ENCODE measurements at regions not wholly inside any gene's neighbourhood (a gene's known extent, or its start where the extent isn't known, plus 50 kb on each side); places are given as distances from the start of the nearest gene placed in this dataset.

DNA sequence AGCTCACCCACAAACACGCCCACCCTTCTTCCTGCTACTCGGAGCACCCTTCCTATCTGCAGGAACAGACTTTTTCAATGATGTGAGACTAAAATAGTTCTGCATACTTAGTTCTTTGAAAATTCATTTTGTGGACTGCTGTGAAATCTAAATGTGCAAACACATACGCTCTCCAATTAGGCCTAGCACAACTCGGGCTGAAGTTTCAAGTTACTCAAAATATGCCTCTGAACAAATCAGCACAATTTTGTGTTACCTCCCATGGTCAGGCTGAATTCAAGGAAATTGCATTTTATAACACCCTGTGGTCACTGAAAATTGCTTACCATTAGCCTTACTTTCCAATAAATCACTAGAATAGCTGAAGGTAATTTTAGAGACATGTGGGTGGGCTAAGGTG lies 323.8 kb upstream of the ADCY2 start:
- intact Hi-C loops (cut with micrococcal nuclease), result no loop called here
- WGBS (ENCODE audit: insufficient coverage), result no CpG with 5 or more reads among the region's 4 CpGs
- Mint-ChIP-seq H3K4me1 (no peaks in the 10 kb centered on the region), H3K4me3 (no peak overlapping the region), H3K36me3 (no peaks in the 10 kb centered on the region), H3K27ac (no peak overlapping the region), H3K9me3 (no peaks in the 10 kb centered on the region), H3K27me3 (ENCODE audit: low read depth in 3 of 3) (peaks cover 1 to 4% (median 2%) of the 10 kb centered on the region in 3 donors)
- no peaks in the 10 kb centered on the region for H3K27me3 ChIP-seq (ENCODE audit: control insufficient read depth in 2 of 2, insufficient read depth in 2 of 2, low read length in 2 of 2)
- H3K4me1 ChIP-seq (ENCODE audit: control insufficient read depth in 1 of 2, insufficient read depth in 2 of 2, low read length in 2 of 2), result no peaks in the 10 kb centered on the region
- no peaks in the 10 kb centered on the region for H3K36me3 ChIP-seq (replicated peaks in 1 of 2; ENCODE audit: control insufficient read depth in 1 of 2, insufficient read depth in 2 of 2, low read length in 2 of 2)
- no peaks in the 10 kb centered on the region for H3K79me2 ChIP-seq (ENCODE audit: insufficient read depth, low read length)
- no peaks in the 10 kb centered on the region for H3K9me3 ChIP-seq (replicated peaks in 1 of 2; ENCODE audit: control insufficient read depth in 1 of 2, insufficient read depth in 1 of 2, low read length in 2 of 2)
- no peak overlapping the region for H3K9ac ChIP-seq (ENCODE audit: insufficient read depth, low read length, poor library complexity, severe bottlenecking)
- H3K4me3 ChIP-seq (replicated peaks in 1 of 3; ENCODE audit: low read depth in 2 of 3, low read length in 3 of 3), result no peak overlapping the region
- no peak for DNase-seq
- no peak overlapping the region for H3K27ac ChIP-seq (ENCODE audit: low read depth in 1 of 2, low read length in 2 of 2)
- TF ChIP-seq, protein P1, sequence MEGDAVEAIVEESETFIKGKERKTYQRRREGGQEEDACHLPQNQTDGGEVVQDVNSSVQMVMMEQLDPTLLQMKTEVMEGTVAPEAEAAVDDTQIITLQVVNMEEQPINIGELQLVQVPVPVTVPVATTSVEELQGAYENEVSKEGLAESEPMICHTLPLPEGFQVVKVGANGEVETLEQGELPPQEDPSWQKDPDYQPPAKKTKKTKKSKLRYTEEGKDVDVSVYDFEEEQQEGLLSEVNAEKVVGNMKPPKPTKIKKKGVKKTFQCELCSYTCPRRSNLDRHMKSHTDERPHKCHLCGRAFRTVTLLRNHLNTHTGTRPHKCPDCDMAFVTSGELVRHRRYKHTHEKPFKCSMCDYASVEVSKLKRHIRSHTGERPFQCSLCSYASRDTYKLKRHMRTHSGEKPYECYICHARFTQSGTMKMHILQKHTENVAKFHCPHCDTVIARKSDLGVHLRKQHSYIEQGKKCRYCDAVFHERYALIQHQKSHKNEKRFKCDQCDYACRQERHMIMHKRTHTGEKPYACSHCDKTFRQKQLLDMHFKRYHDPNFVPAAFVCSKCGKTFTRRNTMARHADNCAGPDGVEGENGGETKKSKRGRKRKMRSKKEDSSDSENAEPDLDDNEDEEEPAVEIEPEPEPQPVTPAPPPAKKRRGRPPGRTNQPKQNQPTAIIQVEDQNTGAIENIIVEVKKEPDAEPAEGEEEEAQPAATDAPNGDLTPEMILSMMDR (IDR thresholded peaks at IDR 0.05), result no peak
- no peak overlapping the region for H3K4me2 ChIP-seq (replicated peaks; ENCODE audit: extremely low read depth, low read length, poor library complexity, severe bottlenecking)
- H2AFZ ChIP-seq (ENCODE audit: insufficient read depth, low read depth, low read length, poor library complexity, severe bottlenecking), result no peak overlapping the region
- no peaks in the 10 kb centered on the region for H4K20me1 ChIP-seq (ENCODE audit: insufficient read depth, low read length)

DNA sequence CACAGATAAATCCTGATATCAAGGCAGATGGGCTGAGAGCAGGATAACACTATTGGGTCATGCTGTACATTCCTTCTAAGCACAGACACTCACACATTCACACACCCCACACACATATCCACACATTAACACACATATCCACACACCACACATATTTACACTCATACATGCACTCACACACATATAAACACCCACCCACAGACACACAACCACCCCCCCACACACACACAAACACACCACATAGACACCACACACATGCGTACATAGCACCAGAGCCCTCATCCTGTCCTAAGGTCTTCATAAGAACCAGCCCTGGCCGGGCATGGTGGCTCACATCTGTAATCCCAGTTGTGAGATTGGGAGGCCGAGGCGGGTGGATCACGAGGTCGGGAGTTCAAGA lies 322.3 kb upstream of the ADCY2 start:
- intact Hi-C loops (cut with micrococcal nuclease), result no loop called here
- no peak overlapping the region for H3K27ac Mint-ChIP-seq
- 92% methylated on average over 4 of the region's 6 CpGs for WGBS (ENCODE audit: insufficient coverage)

More for the DNA sequence above, 322.3 kb upstream of the ADCY2 start:
- no peaks in the 10 kb centered on the region for H3K27me3 ChIP-seq (ENCODE audit: control insufficient read depth in 2 of 2, insufficient read depth in 2 of 2, low read length in 2 of 2)
- no peak overlapping the region for H3K9ac ChIP-seq (ENCODE audit: insufficient read depth, low read length, poor library complexity, severe bottlenecking)
- H3K4me2 ChIP-seq (replicated peaks; ENCODE audit: extremely low read depth, low read length, poor library complexity, severe bottlenecking), result no peak overlapping the region
- no peaks in the 10 kb centered on the region for H3K4me1 ChIP-seq (ENCODE audit: control insufficient read depth in 1 of 2, insufficient read depth in 2 of 2, low read length in 2 of 2)
- Mint-ChIP-seq H3K36me3 (no peaks in the 10 kb centered on the region), H3K4me1 (no peaks in the 10 kb centered on the region), H3K4me3 (no peak overlapping the region), H3K27me3 (ENCODE audit: low read depth in 3 of 3) (peaks cover 0 to 4% (median 4%) of the 10 kb centered on the region in 3 donors), H3K9me3 (no peaks in the 10 kb centered on the region)
- H4K20me1 ChIP-seq (ENCODE audit: insufficient read depth, low read length), result no peaks in the 10 kb centered on the region
- no peaks in the 10 kb centered on the region for H3K79me2 ChIP-seq (ENCODE audit: insufficient read depth, low read length)
- no peak overlapping the region for H2AFZ ChIP-seq (ENCODE audit: insufficient read depth, low read depth, low read length, poor library complexity, severe bottlenecking)
- H3K36me3 ChIP-seq (replicated peaks in 1 of 2; ENCODE audit: control insufficient read depth in 1 of 2, insufficient read depth in 2 of 2, low read length in 2 of 2), result no peaks in the 10 kb centered on the region
- TF ChIP-seq, protein P1 (IDR thresholded peaks at IDR 0.05), result no peak
- no peak overlapping the region for H3K27ac ChIP-seq (ENCODE audit: low read depth in 1 of 2, low read length in 2 of 2)
- DNase-seq, result no peak
- H3K9me3 ChIP-seq (replicated peaks in 1 of 2; ENCODE audit: control insufficient read depth in 1 of 2, insufficient read depth in 1 of 2, low read length in 2 of 2), result no peaks in the 10 kb centered on the region
- no peak overlapping the region for H3K4me3 ChIP-seq (replicated peaks in 1 of 3; ENCODE audit: low read depth in 2 of 3, low read length in 3 of 3)
